Anterior cingulate cortex (tissue), 58 donors: ENCODE measurements at regions not wholly inside any gene's neighbourhood (a gene's known extent, or its start where the extent isn't known, plus 50 kb on each side); places are given as distances from the start of the nearest gene placed in this dataset.
"Not testable (repeated sequence)": the region's sequence is repeated elsewhere in the genome, so short reads cannot be mapped to it uniquely, and the experiment has no call there.

Experiments
- DNase-seq, 58 donors: peaks; one replicate each; lab custom pipeline; 2025; lab: John Stamatoyannopoulos, UW

- DNase-seq = not testable (repeated sequence)
Measured at GRCh38 chr18:1521588-1522248, 617.0 kb downstream of the ADCYAP1 start.

GRCh38 chr18:1522249-1522615, 617.6 kb downstream of the ADCYAP1 start:
- no peak for DNase-seq

- no peak for DNase-seq
Measured at GRCh38 chr18:1526991-1527390, 622.3 kb downstream of the ADCYAP1 start.

GRCh38 chr18:1527805-1528204, 623.1 kb downstream of the ADCYAP1 start:
- no peak for DNase-seq

- no peak for DNase-seq
Measured at GRCh38 chr18:1528447-1528846, 623.8 kb downstream of the ADCYAP1 start.

- no peak for DNase-seq
Measured at GRCh38 chr18:1528964-1529509, 624.4 kb downstream of the ADCYAP1 start.

GRCh38 chr18:1530650-1531049, 626.0 kb downstream of the ADCYAP1 start:
- DNase-seq = no peak

GRCh38 chr18:1539276-1539675, 634.6 kb downstream of the ADCYAP1 start:
- no peak for DNase-seq

- no peak for DNase-seq
Measured at GRCh38 chr18:1541478-1541877, 636.8 kb downstream of the ADCYAP1 start.

GRCh38 chr18:1542230-1542774, 637.6 kb downstream of the ADCYAP1 start:
- DNase-seq = no peak

- no peak for DNase-seq
Measured at GRCh38 chr18:1544016-1544415, 639.3 kb downstream of the ADCYAP1 start.

- not testable (repeated sequence) for DNase-seq
Measured at GRCh38 chr18:1557711-1558110, 653.0 kb downstream of the ADCYAP1 start.

- DNase-seq = no peak
Measured at GRCh38 chr18:1559563-1559962, 654.9 kb downstream of the ADCYAP1 start.

GRCh38 chr18:1564793-1565192, 660.1 kb downstream of the ADCYAP1 start:
- no peak for DNase-seq

GRCh38 chr18:1571206-1571605, 666.5 kb downstream of the ADCYAP1 start:
- no peak for DNase-seq

- no peak for DNase-seq
Measured at GRCh38 chr18:1573732-1574131, 669.1 kb downstream of the ADCYAP1 start.

- no peak for DNase-seq
Measured at GRCh38 chr18:1575084-1575483, 670.4 kb downstream of the ADCYAP1 start.

- DNase-seq = no peak
Measured at GRCh38 chr18:1578505-1578904, 673.8 kb downstream of the ADCYAP1 start.

- no peak for DNase-seq
Measured at GRCh38 chr18:1581581-1581980, 676.9 kb downstream of the ADCYAP1 start.

GRCh38 chr18:1585881-1586488, 681.3 kb downstream of the ADCYAP1 start:
- DNase-seq = no peak

GRCh38 chr18:1593091-1593490, 688.4 kb downstream of the ADCYAP1 start:
- DNase-seq = no peak

- DNase-seq = no peak
Measured at GRCh38 chr18:1595195-1595594, 690.5 kb downstream of the ADCYAP1 start.
